ENCODE measurements at regions not wholly inside any gene's neighbourhood (a gene's known extent, or its start where the extent isn't known, plus 50 kb on each side); places are given as distances from the start of the nearest gene placed in this dataset.

DNA sequence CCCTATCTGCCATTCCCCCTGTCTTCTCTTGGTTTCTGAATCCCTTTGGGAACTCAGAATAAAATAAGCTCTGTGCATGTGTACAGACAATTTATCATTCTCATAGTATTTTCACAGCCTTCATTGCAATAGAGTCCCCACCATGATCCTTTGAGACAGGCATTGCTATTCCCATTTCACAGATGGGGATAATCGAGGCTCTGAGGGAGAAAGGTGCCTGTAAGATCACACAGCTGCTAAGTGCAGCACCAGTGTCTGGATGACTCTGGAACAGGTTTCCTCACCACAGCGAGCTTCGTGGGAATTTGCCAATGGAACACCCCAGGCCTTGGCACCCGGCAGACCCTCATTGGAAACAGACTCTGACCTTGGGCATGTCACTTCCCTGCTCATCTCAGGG, 293.6 kb downstream of the NSG2 start:
- no peak overlapping the region for H3K4me3 ChIP-seq
- H3K27ac ChIP-seq = no peak overlapping the region
- H3K36me3 ChIP-seq = no peaks in the 10 kb centered on the region
- no peaks in the 10 kb centered on the region for H3K9me3 ChIP-seq
- no peak for DNase-seq
- H3K27me3 ChIP-seq = peaks cover 0 to 30% of the 10 kb centered on the region in 2 donors
- no peaks in the 10 kb centered on the region for H3K4me1 ChIP-seq
- intact Hi-C loops (cut with DNase I; ENCODE audit: low total_unique reads) = no loop called here
- TF ChIP-seq, protein P1, sequence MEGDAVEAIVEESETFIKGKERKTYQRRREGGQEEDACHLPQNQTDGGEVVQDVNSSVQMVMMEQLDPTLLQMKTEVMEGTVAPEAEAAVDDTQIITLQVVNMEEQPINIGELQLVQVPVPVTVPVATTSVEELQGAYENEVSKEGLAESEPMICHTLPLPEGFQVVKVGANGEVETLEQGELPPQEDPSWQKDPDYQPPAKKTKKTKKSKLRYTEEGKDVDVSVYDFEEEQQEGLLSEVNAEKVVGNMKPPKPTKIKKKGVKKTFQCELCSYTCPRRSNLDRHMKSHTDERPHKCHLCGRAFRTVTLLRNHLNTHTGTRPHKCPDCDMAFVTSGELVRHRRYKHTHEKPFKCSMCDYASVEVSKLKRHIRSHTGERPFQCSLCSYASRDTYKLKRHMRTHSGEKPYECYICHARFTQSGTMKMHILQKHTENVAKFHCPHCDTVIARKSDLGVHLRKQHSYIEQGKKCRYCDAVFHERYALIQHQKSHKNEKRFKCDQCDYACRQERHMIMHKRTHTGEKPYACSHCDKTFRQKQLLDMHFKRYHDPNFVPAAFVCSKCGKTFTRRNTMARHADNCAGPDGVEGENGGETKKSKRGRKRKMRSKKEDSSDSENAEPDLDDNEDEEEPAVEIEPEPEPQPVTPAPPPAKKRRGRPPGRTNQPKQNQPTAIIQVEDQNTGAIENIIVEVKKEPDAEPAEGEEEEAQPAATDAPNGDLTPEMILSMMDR (IDR thresholded peaks at IDR 0.05) = no peak

DNA sequence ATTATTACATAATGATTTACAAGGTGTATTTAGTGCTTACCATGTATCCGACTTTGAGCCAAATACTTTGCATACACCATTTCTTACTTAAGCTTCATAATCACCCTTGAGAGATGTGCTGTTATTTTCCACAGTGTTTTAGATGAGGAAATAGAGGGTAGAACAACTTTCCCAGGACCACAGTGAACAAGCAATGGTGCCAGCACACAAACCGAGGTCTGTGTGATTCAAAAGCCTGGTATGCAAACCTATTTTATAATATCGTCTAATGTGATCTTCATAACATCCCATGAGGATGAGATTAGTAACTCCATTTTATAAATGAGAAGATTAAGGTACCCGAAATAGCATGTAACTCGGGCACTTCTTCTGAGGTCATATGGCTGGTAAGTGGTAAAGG, 294.7 kb downstream of the NSG2 start:
- H3K27ac ChIP-seq = no peak overlapping the region
- no peaks in the 10 kb centered on the region for H3K4me1 ChIP-seq
- intact Hi-C loops (cut with DNase I; ENCODE audit: low total_unique reads) = no loop called here
- TF ChIP-seq, protein P1 (IDR thresholded peaks at IDR 0.05) = no peak
- H3K36me3 ChIP-seq = no peaks in the 10 kb centered on the region
- no peak overlapping the region for H3K4me3 ChIP-seq
- H3K9me3 ChIP-seq = no peaks in the 10 kb centered on the region
- peaks cover 0 to 21% of the 10 kb centered on the region in 2 donors for H3K27me3 ChIP-seq
- no peak for DNase-seq

DNA sequence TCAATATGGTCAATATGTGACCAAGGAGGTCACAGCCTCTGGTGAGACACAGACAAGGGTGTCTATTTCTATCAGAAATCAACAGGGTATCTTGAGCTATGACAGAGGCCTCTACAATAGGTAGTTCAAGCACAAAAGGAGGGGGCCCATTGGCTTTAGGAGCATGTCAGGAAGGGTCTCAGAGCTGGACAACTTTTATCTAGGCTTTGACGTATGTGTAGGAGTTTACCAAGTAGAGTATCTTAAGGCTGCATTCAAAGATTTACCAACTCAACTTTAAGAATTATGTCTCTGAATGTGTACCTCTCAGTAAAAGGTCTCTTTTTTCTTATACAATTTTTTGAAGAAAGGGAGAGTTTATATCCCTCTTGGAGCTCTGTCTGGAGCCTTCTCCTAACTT, 297.2 kb downstream of the NSG2 start:
- Histone ChIP-seq H3K27me3 (no peaks in the 10 kb centered on the region), H3K27ac (no peak overlapping the region), H3K36me3 (no peaks in the 10 kb centered on the region), H3K4me1 (peaks cover 0 to 4% (median under 1%) of the 10 kb centered on the region in 4 donors), H3K9me3 (no peaks in the 10 kb centered on the region), H3K4me3 (no peak overlapping the region)
- TF ChIP-seq, protein P1 (IDR thresholded peaks at IDR 0.05) = no peak
- intact Hi-C loops (cut with DNase I; ENCODE audit: low total_unique reads) = no loop called here
- no peak for DNase-seq

DNA sequence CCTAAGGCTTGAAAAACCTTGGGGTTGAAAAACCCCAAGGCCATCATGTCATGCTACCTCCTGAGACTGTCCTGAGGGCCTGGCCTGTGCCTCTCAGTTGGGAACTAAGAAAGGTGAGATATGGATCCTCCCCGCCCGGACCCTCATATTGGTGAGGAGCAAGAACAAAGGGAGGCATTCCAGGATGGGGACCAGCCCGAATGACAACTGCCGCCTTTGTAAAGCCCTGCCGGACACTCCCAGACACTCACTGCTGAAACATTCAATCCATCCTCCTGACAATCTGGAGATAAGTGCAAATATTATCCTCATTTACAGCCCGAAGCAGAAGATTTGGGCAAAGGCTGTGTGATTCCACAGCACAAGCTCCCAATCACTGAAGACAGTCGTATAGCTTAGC, 298.3 kb downstream of the NSG2 start:
- H3K9me3 ChIP-seq = no peaks in the 10 kb centered on the region

DNA sequence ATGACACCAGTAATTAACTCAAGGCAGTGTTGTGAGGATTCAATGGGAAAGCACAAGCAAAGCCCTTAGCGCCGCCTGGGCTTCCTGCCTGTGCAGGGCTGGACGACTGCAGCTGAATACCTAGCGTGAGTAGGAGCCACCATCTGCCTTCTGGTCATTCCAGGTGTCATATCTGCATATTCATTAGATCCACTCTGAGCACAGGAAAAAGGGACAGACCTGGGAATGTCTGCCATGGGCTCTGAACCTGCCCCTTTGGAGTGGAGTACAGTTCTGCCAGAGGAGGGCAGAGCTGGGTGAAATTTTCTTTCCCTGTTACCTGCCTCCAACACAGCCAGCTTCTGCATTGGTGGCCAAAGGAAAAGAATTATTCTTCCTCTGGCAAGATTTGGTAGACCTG, 298.8 kb downstream of the NSG2 start:
- H3K27ac ChIP-seq = no peak overlapping the region
- intact Hi-C loops (cut with DNase I; ENCODE audit: low total_unique reads) = no loop called here
- no peaks in the 10 kb centered on the region for H3K27me3 ChIP-seq
- TF ChIP-seq, protein P1 (IDR thresholded peaks at IDR 0.05) = no peak
- no peaks in the 10 kb centered on the region for H3K36me3 ChIP-seq
- no peak overlapping the region for H3K4me3 ChIP-seq
- H3K9me3 ChIP-seq = no peaks in the 10 kb centered on the region
- peaks cover 0 to 18% (median 10%) of the 10 kb centered on the region in 4 donors for H3K4me1 ChIP-seq
- no peak for DNase-seq

More for the DNA sequence above, 298.3 kb downstream of the NSG2 start:
- Histone ChIP-seq H3K27me3 (no peaks in the 10 kb centered on the region), H3K36me3 (no peaks in the 10 kb centered on the region), H3K4me1 (peaks cover 0 to 15% (median 8%) of the 10 kb centered on the region in 4 donors), H3K4me3 (no peak overlapping the region), H3K27ac (no peak overlapping the region)
- no peak for DNase-seq
- intact Hi-C loops (cut with DNase I; ENCODE audit: low total_unique reads) = no loop called here
- TF ChIP-seq, protein P1 (IDR thresholded peaks at IDR 0.05) = no peak

DNA sequence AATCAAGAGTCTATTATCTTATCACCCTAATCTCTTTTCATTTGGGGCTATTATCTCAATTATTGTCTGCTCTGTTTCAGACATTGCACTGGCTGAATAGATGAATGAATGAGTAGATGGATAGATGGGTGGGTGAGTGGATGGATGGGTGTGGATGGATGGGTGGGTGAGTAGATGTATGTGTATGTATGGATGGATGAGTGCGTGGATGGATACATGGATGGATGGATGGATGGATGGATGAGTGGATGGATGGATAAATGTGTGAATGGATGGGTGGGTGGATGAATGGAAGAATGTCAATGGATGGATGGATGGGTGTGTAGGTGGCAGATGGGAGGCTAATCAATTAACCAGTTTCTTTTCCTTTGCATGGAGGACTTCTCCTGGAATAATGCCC, 301.7 kb downstream of the NSG2 start:
- intact Hi-C loops (cut with DNase I; ENCODE audit: low total_unique reads) = no loop called here
- no peak overlapping the region for H3K27ac ChIP-seq
- no peak for DNase-seq
- H3K36me3 ChIP-seq = no peaks in the 10 kb centered on the region
- TF ChIP-seq, protein P1 (IDR thresholded peaks at IDR 0.05) = no peak
- H3K9me3 ChIP-seq = no peaks in the 10 kb centered on the region
- no peak overlapping the region for H3K4me3 ChIP-seq
- H3K27me3 ChIP-seq = no peaks in the 10 kb centered on the region
- H3K4me1 ChIP-seq = peaks cover 0 to 18% (median 10%) of the 10 kb centered on the region in 4 donors
